SK-N-DZ (cell line): ENCODE measurements at regions not wholly inside any gene's neighbourhood (a gene's known extent, or its start where the extent isn't known, plus 50 kb on each side); places are given as distances from the start of the nearest gene placed in this dataset.
"Not testable (repeated sequence)": the region's sequence is repeated elsewhere in the genome, so short reads cannot be mapped to it uniquely, and the experiment has no call there.

Source experiments
- DNase-seq: peaks from one replicate; pipeline ENCODE4 v3.0.0-alpha.2; 2015; ENCODE audit warnings: low spot score

DNA sequence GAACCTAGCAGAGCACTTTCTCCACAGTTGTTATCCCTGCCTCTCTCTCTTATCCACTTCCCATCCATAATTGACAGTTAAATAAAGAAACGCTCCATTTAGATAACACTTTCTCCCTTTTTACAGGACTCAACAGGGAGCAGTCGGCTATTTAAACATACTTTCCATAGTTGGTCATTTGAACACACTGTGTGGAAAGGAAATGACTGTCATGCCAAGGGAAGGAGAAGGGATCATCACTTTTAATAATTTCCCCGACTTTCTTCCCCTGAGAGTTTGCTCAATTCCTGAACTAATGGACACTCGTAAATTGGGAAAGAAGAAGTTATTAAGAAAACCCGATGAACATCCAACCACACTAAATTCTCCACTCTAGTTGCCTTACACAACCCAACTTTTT, 400.8 kb upstream of the PTGER4 start:
- no peak for DNase-seq

DNA sequence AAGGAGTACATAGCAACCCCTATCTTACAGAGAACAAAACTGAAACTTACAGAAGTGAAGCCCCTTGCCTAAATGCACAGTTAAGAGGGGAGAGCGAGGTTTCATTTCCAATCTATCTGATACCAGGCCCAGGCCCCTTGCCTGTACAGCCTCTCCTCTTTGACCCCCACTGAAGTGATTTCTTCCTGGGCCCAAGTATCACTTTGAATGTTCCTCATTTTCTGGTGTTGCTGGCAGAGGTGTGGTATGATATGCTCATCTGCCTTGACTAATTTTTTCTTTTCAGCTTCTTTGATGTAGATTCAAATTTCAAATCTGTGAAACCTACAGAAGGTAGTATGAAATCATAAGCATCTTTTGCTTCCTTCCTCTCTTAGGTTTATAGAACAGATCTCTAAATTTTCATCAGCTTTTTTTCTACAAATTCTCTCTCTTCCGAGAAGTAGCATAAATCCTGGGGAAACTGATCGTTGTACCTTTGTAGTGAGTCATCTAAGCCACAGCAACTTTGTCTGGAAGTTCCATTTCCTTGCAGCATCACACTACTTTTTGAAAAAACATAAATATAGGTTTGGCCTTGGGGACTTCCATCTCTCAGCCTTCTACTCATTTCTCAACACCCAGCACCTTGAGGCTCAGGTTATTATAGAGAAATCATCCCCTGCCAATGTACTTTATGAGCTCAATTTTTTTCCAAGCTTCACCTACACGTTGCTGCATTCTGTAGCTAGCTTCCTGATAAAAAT, 402.4 kb upstream of the PTGER4 start:
- no peak for DNase-seq

DNA sequence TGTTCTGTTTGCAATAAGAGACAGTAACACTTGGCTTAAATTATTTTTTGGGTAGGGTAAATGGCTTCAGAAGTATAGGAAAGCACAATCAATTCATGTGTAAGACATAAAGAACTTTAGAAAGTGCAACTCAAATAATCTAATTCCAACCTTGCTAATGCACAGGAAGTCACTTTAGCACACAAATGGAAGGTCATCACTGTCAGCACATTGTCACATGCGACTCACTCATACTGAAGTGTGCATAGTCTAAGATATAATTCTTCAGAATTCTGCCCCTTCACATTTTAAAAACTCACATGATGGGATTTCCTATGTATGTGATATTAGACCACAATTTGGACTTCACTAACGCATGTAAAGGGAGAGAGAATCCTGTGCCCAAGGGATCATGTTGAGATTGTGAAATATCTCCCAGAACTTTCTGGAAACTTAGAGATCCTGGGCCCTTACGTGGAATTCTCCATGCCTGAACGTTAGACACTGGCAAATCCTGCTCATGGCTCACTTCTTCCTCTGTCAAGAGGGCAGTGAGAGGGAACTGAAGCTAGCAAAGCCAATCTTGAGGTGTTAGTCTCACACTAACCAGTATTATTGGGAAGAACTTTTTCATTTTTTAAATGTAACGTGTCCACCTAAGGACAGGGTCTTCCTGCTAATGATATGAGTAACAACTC, 403.2 kb upstream of the PTGER4 start:
- no peak for DNase-seq

DNA sequence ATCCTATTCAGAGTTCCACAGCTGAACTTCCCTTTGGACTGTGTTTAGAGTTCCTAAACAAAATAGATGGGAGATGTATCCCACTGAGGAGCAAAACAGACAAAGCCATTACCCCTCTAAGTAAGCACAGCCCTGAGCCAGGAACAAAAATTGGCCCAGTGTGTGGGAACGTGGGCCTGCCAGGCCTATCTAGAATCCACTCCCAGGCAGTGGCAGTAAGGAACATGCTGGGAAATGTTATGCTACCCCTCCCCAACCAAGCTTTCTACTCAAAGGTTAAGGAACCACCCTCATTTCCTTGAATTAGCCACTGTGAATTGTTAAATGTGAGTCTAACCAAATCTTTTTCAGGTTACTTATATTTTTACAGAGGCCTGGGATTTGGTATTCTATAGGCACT, 405.1 kb upstream of the PTGER4 start:
- DNase-seq, result no peak

GRCh38 chr5:40273936-40274335, 405.8 kb upstream of the PTGER4 start:
- DNase-seq, result no peak

- no peak for DNase-seq
Observed at GRCh38 chr5:40271476-40271875, 408.2 kb upstream of the PTGER4 start.

GRCh38 chr5:40270274-40270845, 409.4 kb upstream of the PTGER4 start:
- no peak for DNase-seq

- no peak for DNase-seq
Observed at GRCh38 chr5:40268088-40268487, 411.6 kb upstream of the PTGER4 start.

GRCh38 chr5:40266952-40267351, 412.8 kb upstream of the PTGER4 start:
- no peak for DNase-seq

- no peak for DNase-seq
Observed at GRCh38 chr5:40261984-40262383, 417.7 kb upstream of the PTGER4 start.

DNA sequence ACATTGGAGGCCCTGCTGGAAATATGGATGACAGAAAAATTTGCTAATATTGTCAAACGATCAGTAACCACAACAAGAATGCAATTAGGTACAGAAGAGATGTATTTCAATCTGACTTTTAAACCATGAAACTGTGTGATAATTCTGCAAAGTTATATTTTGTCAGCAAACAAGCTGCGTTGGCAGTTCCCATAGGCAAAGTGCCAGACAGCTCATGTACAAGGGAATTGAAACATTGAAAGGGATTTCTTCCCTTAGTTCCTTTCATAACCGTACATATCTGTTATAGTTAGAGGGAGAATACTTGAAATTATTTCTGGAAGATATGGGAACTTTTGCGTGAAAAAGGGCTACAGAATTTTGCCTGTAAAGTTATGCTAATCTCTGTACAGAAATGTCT, 419.4 kb upstream of the PTGER4 start:
- no peak for DNase-seq

DNA sequence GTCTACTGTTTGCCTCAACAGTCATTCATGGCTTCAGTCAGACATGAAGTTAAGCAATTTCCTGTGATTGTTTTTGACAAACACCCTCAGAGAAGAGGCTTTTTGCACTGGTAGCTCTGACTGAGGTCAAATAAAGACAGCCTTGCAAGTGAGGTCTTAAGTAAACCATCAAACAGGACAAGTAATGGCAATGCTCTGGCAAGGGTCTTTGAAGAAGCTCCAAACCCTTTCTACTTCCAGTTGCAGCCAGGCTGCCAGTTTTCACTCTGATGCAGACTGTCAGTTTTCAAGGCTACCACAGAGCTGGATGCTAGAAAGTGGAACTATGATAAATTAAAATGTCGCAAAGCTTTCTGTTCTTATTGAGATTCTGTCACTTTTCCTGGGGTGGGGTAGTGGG, 421.5 kb upstream of the PTGER4 start:
- no peak for DNase-seq

DNA sequence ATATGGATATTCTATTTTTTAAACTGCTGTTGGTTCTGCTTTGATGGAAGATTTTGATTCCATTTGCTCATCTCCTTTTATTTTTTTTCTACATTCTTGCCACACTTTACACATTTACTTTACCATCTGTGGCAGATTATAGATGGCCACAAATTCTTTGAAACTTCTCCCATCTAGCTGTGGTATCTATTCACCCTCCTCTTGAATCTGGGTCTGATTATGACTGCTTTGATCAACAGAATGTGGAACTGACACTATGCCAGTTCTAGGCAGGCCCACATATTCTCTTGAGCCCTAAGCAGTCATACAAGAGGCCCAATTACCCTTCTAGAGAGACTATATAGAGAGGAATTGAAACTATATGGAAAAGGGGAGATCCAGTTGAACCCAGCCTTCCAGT, 439.0 kb upstream of the PTGER4 start:
- DNase-seq, result no peak

- no peak for DNase-seq
Observed at GRCh38 chr5:40240111-40240510, 439.6 kb upstream of the PTGER4 start.

DNA sequence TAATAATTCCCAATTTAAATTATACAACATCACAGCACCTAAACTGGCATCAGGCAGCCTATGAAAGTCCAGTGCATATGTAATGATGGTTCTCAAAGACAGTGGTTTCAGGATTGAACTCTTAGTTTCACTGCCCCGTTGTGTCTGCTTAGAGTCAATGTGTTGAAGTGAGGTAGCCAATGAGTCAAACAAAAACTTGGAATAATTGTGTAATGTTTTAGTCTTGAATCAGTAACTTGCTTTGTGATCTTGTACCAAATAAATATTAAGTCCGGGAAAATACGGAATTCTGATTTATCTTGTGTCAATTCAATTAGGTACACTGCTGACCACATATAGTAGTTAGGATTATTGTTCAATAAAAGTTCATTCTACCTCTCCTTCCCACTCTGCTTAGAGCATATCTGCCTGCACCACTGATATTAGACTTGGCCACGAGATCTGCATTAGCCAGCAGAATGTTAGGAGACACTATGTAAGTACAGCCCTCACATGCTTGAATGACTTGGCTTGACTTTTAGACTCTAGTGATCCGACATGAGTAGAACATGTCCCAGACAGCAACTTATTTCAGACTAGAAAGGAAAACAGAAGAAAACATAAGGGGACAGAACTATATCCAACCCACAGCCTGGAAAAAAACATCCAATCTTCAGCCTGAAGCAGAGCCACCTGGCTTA, 441.5 kb upstream of the PTGER4 start:
- DNase-seq, result no peak

GRCh38 chr5:40235471-40236400, 444.0 kb upstream of the PTGER4 start:
- DNase-seq, result no peak

- no peak for DNase-seq
Observed at GRCh38 chr5:40233268-40233667, 446.4 kb upstream of the PTGER4 start.

DNA sequence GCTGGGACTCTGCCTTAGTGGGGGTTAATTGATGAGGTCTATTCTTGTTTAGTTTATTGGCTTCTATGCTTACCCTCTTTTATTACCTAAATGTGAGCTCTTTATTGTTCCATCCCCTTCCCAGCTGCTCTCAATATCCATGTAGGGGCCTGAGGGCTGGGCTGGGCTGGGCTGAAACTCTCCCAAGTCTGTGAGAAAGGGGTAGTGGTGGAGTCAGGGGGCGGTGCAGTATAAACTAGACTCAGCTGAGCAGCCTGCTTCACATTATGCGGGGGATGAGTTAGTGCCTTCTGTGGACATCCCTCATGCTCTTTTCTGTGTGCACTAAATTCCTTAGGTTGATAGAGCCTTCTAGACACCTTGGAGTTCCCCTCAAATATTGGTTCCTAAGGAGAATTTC, 451.8 kb upstream of the PTGER4 start:
- DNase-seq, result no peak

- DNase-seq, result no peak
Observed at GRCh38 chr5:40227366-40227765, 452.3 kb upstream of the PTGER4 start.

GRCh38 chr5:40226906-40227305, 452.8 kb upstream of the PTGER4 start:
- DNase-seq, result no peak

DNA sequence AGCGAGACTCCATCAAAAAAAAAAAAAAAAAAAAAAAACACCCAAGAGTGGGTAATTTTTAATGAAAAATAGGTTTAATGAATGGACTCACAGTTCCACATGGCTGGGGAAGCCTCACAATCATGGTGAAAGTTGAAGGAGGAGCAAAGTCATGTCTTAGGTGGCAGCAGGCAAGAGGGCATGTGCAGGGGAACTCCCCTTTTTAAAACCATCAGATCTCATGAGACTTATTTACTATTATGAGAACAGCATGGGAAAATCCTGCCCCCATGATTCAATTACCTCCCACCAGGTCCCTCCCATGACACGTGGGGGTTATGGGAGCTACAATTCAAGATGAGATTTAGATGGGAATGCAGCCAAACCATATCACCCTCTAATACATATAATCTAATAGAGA, 454.6 kb upstream of the PTGER4 start:
- DNase-seq, result not testable (repeated sequence)
